RWPE1 (cell line): ENCODE measurements at regions not wholly inside any gene's neighbourhood (a gene's known extent, or its start where the extent isn't known, plus 50 kb on each side); places are given as distances from the start of the nearest gene placed in this dataset.

Source experiments
- CTCF ChIA-PET: fragments of 350-600 bp; sonication (Branson Sonifier 250); formaldehyde crosslinking; extraction: SDS; loops from one replicate; lab custom pipeline; 2021; lab: Yijun Ruan, JAX
- POLR2A ChIA-PET: fragments of 400-600 bp; formaldehyde crosslinking; extraction: SDS; loops from one replicate; lab custom pipeline; 2020; ENCODE audit warnings: antibody characterized with exemption; ENCODE audit not compliant: low non-redundant PET; lab: Yijun Ruan, JAX
- DNase-seq: peaks from one replicate; pipeline ENCODE4 v3.0.0; 2012; ENCODE audit warnings: low spot score
- H3K27ac ChIP-seq: fragments of 450-650 bp; 2 replicates; pipeline ENCODE4 v1.5.1; 2017
- CTCF ChIP-seq: fragments of 450-650 bp; conservative IDR thresholded peaks from 2 replicates; pipeline ENCODE4 v1.5.1; 2017; ENCODE audit warnings: low read depth, mild to moderate bottlenecking

GRCh38 chr12:97267166-97267565 is 195.4 kb upstream of the RMST start:
- TF ChIP-seq CTCF = no peak
- ChIA-PET POLR2A (no interaction called here), CTCF (no interaction called here)
- DNase-seq = no peak
- no peak overlapping the region for H3K27ac ChIP-seq

- DNase-seq = no peak
- TF ChIP-seq CTCF = no peak
- ChIA-PET CTCF (no interaction called here), POLR2A (no interaction called here)
- H3K27ac ChIP-seq = no peak overlapping the region
Observed at GRCh38 chr12:97267594-97268202, 194.9 kb upstream of the RMST start.

GRCh38 chr12:97272471-97272870 is 190.1 kb upstream of the RMST start:
- CTCF ChIA-PET = no interaction called here
- DNase-seq = no peak
- POLR2A ChIA-PET = no interaction called here
- TF ChIP-seq CTCF = no peak
- H3K27ac ChIP-seq = no peak overlapping the region

- POLR2A ChIA-PET = no interaction called here
- CTCF ChIA-PET = no interaction called here
- H3K27ac ChIP-seq = no peak overlapping the region
- DNase-seq = no peak
- TF ChIP-seq CTCF = no peak
Observed at GRCh38 chr12:97274386-97274785, 188.2 kb upstream of the RMST start.

GRCh38 chr12:97275256-97275655 is 187.3 kb upstream of the RMST start:
- ChIA-PET CTCF (interaction anchor here (0.7 kb wide), 1 partner anchor 25 kb away, joined by 3 read pairs; no protein-coding TSS in a partner anchor), POLR2A (no interaction called here)
- DNase-seq = no peak
- no peak for TF ChIP-seq CTCF
- no peak overlapping the region for H3K27ac ChIP-seq

- ChIA-PET CTCF (no interaction called here), POLR2A (no interaction called here)
- no peak for DNase-seq
Observed at GRCh38 chr12:97275728-97276590, 186.6 kb upstream of the RMST start.

More at GRCh38 chr12:97275728-97276590, 186.6 kb upstream of the RMST start:
- TF ChIP-seq CTCF = no peak
- no peak overlapping the region for H3K27ac ChIP-seq
